NCI-H524 treated with DMSO at 0.1 percent for 48 hours (cell line): ENCODE measurements at regions not wholly inside any gene's neighbourhood (a gene's known extent, or its start where the extent isn't known, plus 50 kb on each side); places are given as distances from the start of the nearest gene placed in this dataset.

Source experiments
- DNase-seq: peaks from one replicate; lab custom pipeline; 2025; lab: John Stamatoyannopoulos, UW

DNA sequence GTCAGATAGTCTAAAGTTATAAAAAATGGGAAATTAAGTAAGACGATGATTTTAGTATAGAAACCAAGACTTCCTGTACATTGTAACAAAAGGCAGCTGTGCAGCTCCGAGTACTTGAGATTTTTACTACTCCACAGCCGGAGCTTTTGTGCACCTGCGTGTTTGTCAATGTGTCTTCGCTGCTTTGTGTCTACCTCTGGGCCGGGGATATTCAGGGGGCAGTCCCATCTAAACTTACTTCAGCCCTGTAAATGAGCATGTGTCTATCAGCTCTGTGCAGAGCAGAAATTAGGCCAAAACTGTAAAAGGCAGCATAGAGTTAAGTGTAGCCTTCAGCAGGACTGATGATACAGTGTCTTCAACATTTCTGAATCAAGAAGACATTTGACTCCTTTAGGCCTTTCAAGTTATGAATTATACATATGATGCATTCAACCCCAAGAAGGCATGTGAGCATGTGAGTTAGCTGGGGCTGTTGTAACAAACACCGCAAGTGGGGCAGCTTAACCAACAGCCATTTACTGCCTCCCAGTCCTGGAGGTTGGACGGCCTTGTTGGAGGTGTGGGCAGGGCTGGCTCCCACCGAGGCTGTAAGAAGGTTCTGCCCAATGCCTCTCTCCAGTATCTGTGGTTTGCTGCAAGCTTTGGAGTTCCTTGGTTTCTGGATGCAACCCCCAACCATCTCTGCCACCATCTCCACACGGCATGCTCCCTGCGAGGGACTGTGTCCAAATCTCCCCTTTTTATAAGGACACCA is 191.0 kb upstream of the IRS2 start:
- no peak for DNase-seq

- no peak for DNase-seq
Measured at GRCh38 chr13:109976206-109976997, 190.0 kb upstream of the IRS2 start.

GRCh38 chr13:109974354-109974753 is 188.0 kb upstream of the IRS2 start:
- DNase-seq = no peak

- no peak for DNase-seq
Measured at GRCh38 chr13:109973279-109973678, 186.9 kb upstream of the IRS2 start.

DNA sequence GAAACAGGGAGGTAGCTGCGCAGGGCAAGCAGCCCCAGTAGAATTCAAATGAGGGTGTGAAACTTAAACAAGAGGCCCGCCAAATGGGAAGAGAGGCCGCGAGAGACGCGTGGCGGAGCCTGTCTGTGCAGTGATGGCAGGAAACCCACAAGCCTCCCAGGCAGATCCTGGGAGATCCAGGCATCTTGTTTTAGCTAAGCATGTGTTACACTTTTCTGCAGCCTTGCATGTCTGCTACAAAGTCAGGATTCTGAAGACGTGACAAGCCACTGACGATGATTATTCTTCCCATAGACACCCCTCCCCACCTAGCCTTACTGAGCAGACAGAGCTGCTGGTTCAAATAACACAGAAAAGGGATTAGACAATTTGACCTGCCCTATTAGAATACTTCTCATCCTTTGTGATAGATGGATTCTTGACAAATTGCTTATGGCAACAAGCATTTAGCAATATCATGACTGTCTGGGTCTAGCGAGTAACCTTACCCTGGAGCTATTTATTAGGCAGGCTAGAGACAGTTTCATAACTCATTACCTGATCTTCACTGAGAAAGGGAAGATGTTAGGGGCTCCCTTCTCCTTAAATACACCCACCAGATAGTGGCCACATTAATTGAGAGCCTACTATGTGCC is 185.2 kb upstream of the IRS2 start:
- no peak for DNase-seq

DNA sequence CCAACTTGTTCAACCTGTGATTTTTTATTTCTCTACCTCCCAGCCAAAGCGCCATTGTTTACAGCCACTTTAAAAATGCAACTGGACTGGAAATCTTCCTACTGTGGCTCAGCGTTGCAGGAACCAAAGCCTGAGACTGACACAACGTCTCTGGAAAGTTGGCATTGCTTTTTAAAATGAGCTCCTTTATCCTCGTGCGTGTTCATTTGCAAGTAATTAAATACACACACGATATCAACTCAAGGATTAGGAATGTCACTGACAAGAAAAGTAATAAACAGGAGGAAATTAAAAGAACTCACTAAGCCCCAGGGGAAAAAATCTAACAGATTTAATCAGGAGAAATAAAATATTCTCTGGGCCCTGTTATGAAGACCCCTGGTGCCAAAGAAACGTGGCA is 184.6 kb upstream of the IRS2 start:
- DNase-seq = no peak

- DNase-seq = no peak
Measured at GRCh38 chr13:109968876-109969577, 182.6 kb upstream of the IRS2 start.

- no peak for DNase-seq
Measured at GRCh38 chr13:109963960-109964563, 177.7 kb upstream of the IRS2 start.

- no peak for DNase-seq
Measured at GRCh38 chr13:109963384-109963783, 177.0 kb upstream of the IRS2 start.

DNA sequence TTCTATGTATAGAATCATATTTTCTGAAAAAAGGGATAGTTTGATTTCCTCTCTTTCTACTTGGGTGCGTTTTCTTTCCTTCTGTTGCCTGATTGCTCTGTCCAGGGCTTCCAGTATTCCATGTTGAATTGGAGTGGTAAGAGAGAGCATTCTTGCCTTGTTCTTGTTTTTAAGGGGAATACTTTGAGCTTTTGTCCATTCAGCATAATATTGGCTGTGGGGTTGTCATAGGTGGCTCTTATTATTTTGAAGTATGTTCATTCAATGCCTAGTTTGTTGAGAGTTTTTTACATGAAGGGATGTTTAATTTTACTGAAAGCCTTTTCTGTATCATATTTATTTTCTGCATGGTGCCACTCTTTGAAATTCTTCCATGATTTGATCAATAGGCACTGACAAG is 173.5 kb upstream of the IRS2 start:
- DNase-seq = no peak

- no peak for DNase-seq
Measured at GRCh38 chr13:109957875-109958274, 171.5 kb upstream of the IRS2 start.

DNA sequence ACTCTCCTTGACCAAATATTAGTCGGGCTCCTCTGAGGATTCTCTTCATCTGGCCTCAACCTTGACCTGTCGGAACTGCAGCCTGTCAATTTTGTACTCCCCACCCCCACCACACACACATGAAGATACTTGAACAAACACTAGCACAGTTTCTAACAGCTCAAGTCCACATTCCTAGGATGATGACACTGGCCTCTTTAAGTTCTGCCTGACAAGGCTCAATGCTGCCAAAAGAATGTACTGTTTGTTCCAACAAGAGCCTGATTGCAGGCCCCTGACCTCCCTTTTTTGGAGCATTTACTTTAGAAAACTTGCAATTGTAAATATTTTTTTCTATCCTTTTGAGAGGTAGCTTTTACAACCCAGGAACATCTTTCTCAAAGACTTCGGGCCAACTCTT is 169.2 kb upstream of the IRS2 start:
- DNase-seq = no peak

DNA sequence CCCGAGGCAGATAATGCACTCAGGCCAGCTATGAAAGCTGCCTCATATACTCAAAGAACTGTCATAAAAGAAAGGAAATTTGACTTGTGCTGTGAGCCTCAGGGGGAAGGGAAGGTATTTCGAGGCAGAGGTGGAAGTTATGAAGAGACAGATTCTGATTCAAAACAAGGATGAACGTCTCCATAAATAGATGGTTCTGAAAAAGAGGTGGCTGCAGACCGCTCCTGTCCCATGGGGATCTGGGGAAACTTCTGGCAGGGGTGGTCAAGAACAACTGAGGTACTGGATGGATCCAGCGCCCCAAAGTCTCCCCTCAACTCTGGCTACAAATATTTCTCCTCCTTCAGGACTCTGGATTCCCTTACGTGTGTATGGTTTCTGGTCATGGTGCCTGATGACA is 168.1 kb upstream of the IRS2 start:
- DNase-seq = no peak

- DNase-seq = no peak
Measured at GRCh38 chr13:109951491-109951890, 165.1 kb upstream of the IRS2 start.

DNA sequence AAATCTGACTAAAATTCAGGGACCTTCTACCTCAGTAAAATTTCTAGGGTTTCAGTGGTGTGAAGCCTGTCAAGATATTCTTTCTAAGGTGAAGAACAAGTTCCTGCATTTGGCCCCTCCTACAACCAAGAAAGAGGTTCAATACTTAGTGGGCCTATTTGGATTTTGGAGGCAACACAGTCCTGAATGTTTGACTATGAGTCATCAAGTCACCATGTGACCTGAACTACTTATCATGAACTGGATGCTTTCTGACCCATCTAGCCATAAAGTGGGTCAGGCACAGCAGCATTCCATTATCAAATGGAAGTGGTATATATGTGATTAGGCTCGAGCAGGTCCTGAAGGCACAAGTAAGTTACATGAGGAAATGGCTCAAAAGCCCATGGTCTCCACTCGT is 163.0 kb upstream of the IRS2 start:
- no peak for DNase-seq

GRCh38 chr13:109947006-109947405 is 160.6 kb upstream of the IRS2 start:
- DNase-seq = no peak

DNA sequence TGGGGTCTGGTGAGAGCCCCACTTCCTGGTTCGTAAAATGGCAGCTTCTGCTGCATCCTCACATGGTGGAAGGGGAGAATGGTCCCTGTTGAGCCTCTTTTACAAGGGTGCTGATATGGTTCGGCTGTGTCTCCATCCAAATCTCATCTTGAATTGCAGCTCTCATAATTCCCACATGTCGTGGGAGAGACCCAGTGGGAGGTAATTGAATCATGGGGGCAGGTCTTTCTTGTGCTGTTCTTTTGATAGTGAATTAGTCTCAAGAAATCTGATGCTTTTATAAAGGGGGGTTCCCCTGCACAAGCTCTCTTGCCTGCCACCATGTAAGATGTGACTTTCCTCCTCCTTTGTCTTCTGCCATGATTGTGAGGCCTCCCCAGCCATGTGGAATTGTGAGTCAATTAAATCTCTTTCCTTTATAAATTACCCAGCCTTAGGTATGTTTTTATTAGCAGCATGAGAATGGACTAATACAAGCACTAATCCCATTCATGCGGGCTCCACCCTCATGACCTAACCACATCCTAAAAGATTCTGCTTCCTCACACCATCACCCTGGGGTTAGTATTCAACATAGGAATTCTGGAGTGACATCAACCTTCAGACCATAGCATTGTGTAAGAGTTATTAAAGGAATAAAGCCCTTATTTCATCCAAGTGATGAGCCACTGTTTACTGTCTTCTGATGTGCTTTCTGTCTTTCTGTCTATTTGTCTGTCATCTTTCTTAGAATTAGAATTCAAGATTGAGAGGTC is 159.0 kb upstream of the IRS2 start:
- DNase-seq = no peak

DNA sequence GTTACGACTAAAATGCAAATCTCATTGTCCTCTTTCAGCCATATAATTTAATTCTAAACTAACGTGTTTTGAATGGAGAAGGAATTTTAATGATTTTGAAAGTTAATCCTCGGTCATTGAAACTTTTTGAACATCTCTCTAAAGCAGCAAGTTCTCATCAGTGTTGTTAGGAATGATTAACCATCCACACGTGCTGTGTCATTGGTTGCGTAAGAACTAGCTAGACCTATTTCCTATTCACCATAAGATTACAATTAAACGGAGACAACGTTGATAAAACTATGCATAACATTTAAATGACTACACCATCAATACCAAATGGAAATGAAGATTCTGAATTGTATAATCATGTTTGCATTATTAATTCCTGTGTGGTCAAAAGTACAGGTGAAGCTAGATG is 155.6 kb upstream of the IRS2 start:
- DNase-seq = no peak

GRCh38 chr13:109941221-109941620 is 154.8 kb upstream of the IRS2 start:
- no peak for DNase-seq

DNA sequence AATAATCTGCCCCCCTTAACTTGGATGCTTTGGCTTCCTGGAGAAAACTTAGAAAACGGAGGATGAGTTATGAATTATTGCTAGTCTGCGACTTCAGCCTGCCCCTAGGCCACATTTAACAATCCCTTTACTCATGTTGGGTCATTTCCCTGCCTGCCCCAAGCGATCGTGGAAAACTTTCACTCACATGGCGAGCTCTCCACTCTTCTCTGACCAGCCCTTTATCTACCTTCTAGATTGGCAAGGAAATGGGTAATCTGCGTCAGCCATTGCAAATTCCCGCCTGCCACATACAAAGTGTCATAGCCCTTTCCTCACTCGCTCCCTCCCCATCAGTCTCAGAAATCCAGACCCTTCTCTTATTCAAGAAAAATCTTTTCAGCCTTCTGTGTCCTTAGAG is 154.3 kb upstream of the IRS2 start:
- DNase-seq = no peak

DNA sequence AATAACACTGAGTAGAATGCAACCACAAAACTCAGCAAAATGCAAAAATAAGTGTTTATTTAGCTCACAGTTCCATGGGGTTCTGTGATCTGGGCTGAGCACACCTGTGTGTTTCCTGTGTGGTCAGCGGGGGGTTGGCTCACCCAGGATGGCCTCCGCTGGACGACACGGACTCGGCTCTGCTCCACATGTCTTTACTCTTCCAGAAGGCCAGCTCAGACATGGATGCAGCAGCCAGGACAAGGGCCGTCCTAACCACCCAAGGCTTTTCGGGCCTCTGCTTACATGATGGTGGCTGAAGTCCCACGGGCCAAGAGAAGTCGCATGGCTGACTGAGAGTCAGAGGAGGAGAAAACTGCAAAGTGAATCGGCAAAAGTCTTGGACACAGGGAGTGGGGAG is 153.5 kb upstream of the IRS2 start:
- no peak for DNase-seq
